HG03378 (cell line): ENCODE measurements at regions not wholly inside any gene's neighbourhood (a gene's known extent, or its start where the extent isn't known, plus 50 kb on each side); places are given as distances from the start of the nearest gene placed in this dataset.

Experiments
- ATAC-seq: cut with Tn5 transposase; IDR thresholded peaks from one replicate; pipeline ENCODE4 v1.9.1; 2021; ENCODE audit warnings: mild to moderate bottlenecking, moderate library complexity; ENCODE audit not compliant: unreplicated experiment

GRCh38 chr18:45255197-45255890 is 359.9 kb upstream of the SLC14A2 start:
- no peak for ATAC-seq

- ATAC-seq = no peak
These were observed 355.2 kb upstream of the SLC14A2 start for GRCh38 chr18:45260125-45260524.

GRCh38 chr18:45266023-45266422 is 349.3 kb upstream of the SLC14A2 start:
- no peak for ATAC-seq

- no peak for ATAC-seq
These were observed 347.7 kb upstream of the SLC14A2 start for GRCh38 chr18:45267622-45268021.

- no peak for ATAC-seq
These were observed 346.7 kb upstream of the SLC14A2 start for GRCh38 chr18:45268583-45268982.

- ATAC-seq = no peak
These were observed 344.9 kb upstream of the SLC14A2 start for GRCh38 chr18:45270289-45270771.

- ATAC-seq = no peak
These were observed 341.2 kb upstream of the SLC14A2 start for GRCh38 chr18:45274026-45274425.

- ATAC-seq = no peak
These were observed 339.7 kb upstream of the SLC14A2 start for GRCh38 chr18:45275367-45276113.

- no peak for ATAC-seq
These were observed 338.4 kb upstream of the SLC14A2 start for GRCh38 chr18:45276878-45277277.

- no peak for ATAC-seq
These were observed 337.4 kb upstream of the SLC14A2 start for GRCh38 chr18:45277908-45278307.

- no peak for ATAC-seq
These were observed 334.6 kb upstream of the SLC14A2 start for GRCh38 chr18:45280481-45281276.

GRCh38 chr18:45282101-45282812 is 333.0 kb upstream of the SLC14A2 start:
- no peak for ATAC-seq

- ATAC-seq = no peak
These were observed 331.1 kb upstream of the SLC14A2 start for GRCh38 chr18:45284174-45284573.

GRCh38 chr18:45284851-45285250 is 330.4 kb upstream of the SLC14A2 start:
- no peak for ATAC-seq

GRCh38 chr18:45285251-45285650 is 330.0 kb upstream of the SLC14A2 start:
- ATAC-seq = no peak

- no peak for ATAC-seq
These were observed 328.8 kb upstream of the SLC14A2 start for GRCh38 chr18:45286431-45286830.

- no peak for ATAC-seq
These were observed 327.7 kb upstream of the SLC14A2 start for GRCh38 chr18:45287531-45287930.

- no peak for ATAC-seq
These were observed 324.9 kb upstream of the SLC14A2 start for GRCh38 chr18:45290364-45290763.

GRCh38 chr18:45291621-45292615 is 323.4 kb upstream of the SLC14A2 start:
- ATAC-seq = no peak

GRCh38 chr18:45295388-45295787 is 319.9 kb upstream of the SLC14A2 start:
- no peak for ATAC-seq
